HepG2 (cell line): ENCODE measurements at regions not wholly inside any gene's neighbourhood (a gene's known extent, or its start where the extent isn't known, plus 50 kb on each side); places are given as distances from the start of the nearest gene placed in this dataset.
A peak's percentile ranks its signal among the peaks of the same experiment; 100 is the strongest.
"Not testable (repeated sequence)": the region's sequence is repeated elsewhere in the genome, so short reads cannot be mapped to it uniquely, and the experiment has no call there.

ENCODE experiments used
- CBFB ChIP-seq: sonication (generic); formaldehyde crosslinking; IDR thresholded peaks from 2 replicates; pipeline ENCODE4 v1.4.0; 2020; ENCODE audit warnings: missing genetic modification reagents
- FIP1L1 ChIP-seq: fragments of 200-400 bp; formaldehyde crosslinking; IDR thresholded peaks from 2 replicates; pipeline ENCODE4 v1.6.1; 2018; ENCODE audit warnings: low read depth, mild to moderate bottlenecking, low read length, moderate library complexity, borderline replicate concordance; ENCODE audit not compliant: insufficient read depth
- KAT7 ChIP-seq: IDR thresholded peaks from 2 replicates; pipeline ENCODE4 v1.6.1; 2018; ENCODE audit warnings: borderline replicate concordance, missing compliant biosample characterization
- KDM2A ChIP-seq: sonication (generic); formaldehyde crosslinking; IDR thresholded peaks from 2 replicates; pipeline ENCODE4 v1.4.0; 2020; ENCODE audit warnings: low read depth, missing genetic modification reagents, borderline replicate concordance
- MEF2D ChIP-seq: sonication (generic); formaldehyde crosslinking; IDR thresholded peaks from 2 replicates; pipeline ENCODE4 v1.5.1; 2020; ENCODE audit warnings: mild to moderate bottlenecking, missing genetic modification reagents
- NRL ChIP-seq: sonication (generic); formaldehyde crosslinking; IDR thresholded peaks from 2 replicates; pipeline ENCODE4 v1.5.0; 2020; ENCODE audit warnings: missing genetic modification reagents, mild to moderate bottlenecking, moderate library complexity, borderline replicate concordance
- SP5 ChIP-seq: IDR thresholded peaks from 2 replicates; pipeline ENCODE4 v1.6.1; 2016; ENCODE audit warnings: low read depth, borderline replicate concordance
- TBP ChIP-seq: sonication (generic); formaldehyde crosslinking; IDR thresholded peaks from 2 replicates; pipeline ENCODE4 v1.5.0; 2020; ENCODE audit warnings: missing genetic modification reagents
- TCF12 ChIP-seq, 2 experiments: fragments of 450-650 bp in 1 of 2; sonication (generic) in 1 of 2; formaldehyde crosslinking in 1 of 2; IDR thresholded peaks; 2 replicates each; pipeline versions ENCODE4 v1.6.1 to v1.8.0; 2017 to 2022; ENCODE audit warnings: antibody characterized with exemption in 1 of 2, mild to moderate bottlenecking in 1 of 2, missing genetic modification reagents in 1 of 2, moderate library complexity in 1 of 2
- TEF ChIP-seq: sonication (generic); formaldehyde crosslinking; IDR thresholded peaks from 2 replicates; pipeline ENCODE4 v1.5.0; 2020; ENCODE audit warnings: missing genetic modification reagents
- ZBTB44 ChIP-seq: sonication (generic); formaldehyde crosslinking; IDR thresholded peaks from 2 replicates; pipeline ENCODE4 v1.4.0; 2020; ENCODE audit warnings: missing genetic modification reagents
- ZC3H13 ChIP-seq: sonication (generic); formaldehyde crosslinking; IDR thresholded peaks from 2 replicates; pipeline ENCODE4 v1.8.1; 2023; ENCODE audit warnings: mild to moderate bottlenecking, missing genetic modification reagents, moderate library complexity
- ZIK1 ChIP-seq: sonication (generic); formaldehyde crosslinking; IDR thresholded peaks from 2 replicates; pipeline ENCODE4 v1.5.0; 2020; ENCODE audit warnings: mild to moderate bottlenecking, low read depth, missing genetic modification reagents, borderline replicate concordance
- ZKSCAN5 ChIP-seq: sonication (generic); formaldehyde crosslinking; IDR thresholded peaks from 2 replicates; pipeline ENCODE4 v1.5.1; 2020; ENCODE audit warnings: mild to moderate bottlenecking, missing genetic modification reagents
- ZNF143 ChIP-seq: sonication (generic); formaldehyde crosslinking; IDR thresholded peaks from 2 replicates; pipeline ENCODE4 v1.4.0; 2020; ENCODE audit warnings: missing genetic modification reagents
- ZNF333 ChIP-seq: sonication (generic); formaldehyde crosslinking; IDR thresholded peaks from 2 replicates; pipeline ENCODE4 v1.4.0; 2020; ENCODE audit warnings: mild to moderate bottlenecking, missing genetic modification reagents, borderline replicate concordance
- ZNF816 ChIP-seq: sonication (generic); formaldehyde crosslinking; IDR thresholded peaks from 2 replicates; pipeline ENCODE4 v1.8.0; 2022; ENCODE audit warnings: missing genetic modification reagents, mild to moderate bottlenecking, borderline replicate concordance
- TF ChIP-seq, protein P1 (sequence below): IDR thresholded peaks from 2 replicates; pipeline ENCODE4 v1.6.1; 2016; ENCODE audit warnings: low read depth, control low read depth
- TF ChIP-seq, protein P2 (sequence below): sonication (generic); formaldehyde crosslinking; IDR thresholded peaks from 2 replicates; pipeline ENCODE4 v1.4.0; 2020; ENCODE audit warnings: mild to moderate bottlenecking, missing genetic modification reagents, borderline replicate concordance
- TF ChIP-seq, protein P3 (sequence below): sonication (generic); formaldehyde crosslinking; IDR thresholded peaks from 2 replicates; pipeline ENCODE4 v1.5.0; 2020; ENCODE audit warnings: missing genetic modification reagents

DNA sequence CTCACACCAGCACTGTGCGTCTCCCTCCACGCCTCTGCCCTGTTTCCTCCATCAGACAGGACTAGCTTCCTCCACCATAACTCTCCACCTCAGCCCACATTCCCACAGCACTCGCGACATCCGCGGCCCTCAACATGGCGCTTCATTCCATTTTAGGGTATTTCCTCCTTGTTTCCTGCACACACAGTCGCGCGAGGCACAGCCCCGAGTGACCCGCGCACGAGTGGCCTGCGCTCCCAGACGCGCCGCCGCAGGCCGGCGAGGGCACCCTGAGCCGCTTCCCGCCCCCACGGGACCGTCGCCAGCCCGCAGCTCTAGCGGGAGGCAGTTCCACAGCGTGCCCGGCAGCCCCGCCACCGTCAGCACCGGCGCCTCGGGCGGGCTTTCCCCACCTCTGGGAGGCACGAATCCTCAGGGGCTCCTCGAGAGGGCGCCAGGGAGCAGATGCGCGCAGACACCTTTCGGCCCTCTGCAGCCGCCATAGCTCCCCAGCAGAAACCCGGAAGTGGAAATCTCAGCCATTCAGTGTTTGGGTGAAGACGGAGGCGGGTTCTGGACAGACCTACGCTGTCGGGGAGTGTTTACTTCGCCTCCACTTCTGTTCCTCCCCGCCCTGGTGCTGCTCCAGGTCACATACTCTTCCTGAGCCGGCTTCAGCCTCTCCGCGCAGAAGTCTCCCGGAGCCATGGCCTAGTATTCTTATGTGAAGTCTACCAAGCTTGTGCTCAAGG lies 136.6 kb downstream of the FOXD4L6 start (continued):
- TF ChIP-seq, protein P1, sequence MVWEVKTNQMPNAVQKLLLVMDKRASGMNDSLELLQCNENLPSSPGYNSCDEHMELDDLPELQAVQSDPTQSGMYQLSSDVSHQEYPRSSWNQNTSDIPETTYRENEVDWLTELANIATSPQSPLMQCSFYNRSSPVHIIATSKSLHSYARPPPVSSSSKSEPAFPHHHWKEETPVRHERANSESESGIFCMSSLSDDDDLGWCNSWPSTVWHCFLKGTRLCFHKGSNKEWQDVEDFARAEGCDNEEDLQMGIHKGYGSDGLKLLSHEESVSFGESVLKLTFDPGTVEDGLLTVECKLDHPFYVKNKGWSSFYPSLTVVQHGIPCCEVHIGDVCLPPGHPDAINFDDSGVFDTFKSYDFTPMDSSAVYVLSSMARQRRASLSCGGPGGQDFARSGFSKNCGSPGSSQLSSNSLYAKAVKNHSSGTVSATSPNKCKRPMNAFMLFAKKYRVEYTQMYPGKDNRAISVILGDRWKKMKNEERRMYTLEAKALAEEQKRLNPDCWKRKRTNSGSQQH (CRISPR knock-in tag): peak; percentile 50; the same call in 1 of the 2 replicates
- not testable (repeated sequence) for TF ChIP-seq TCF12 (IDR thresholded peaks at IDR 0.05)
- TF ChIP-seq TCF12 (CRISPR knock-in tag; IDR thresholded peaks at IDR 0.05) (peak; percentile 90), ZC3H13 (CRISPR knock-in tag) (peak; percentile 71), MEF2D (CRISPR knock-in tag) (peak; percentile 44; the same call in 1 of the 2 replicates), TBP (CRISPR knock-in tag) (0 out of 2 replicates have a peak, but pooled peaks have one; percentile 51), ZIK1 (CRISPR knock-in tag) (peak; percentile 80; the same call in 1 of the 2 replicates), SP5 (CRISPR knock-in tag) (peak; percentile 21; the same call in 1 of the 2 replicates), KDM2A (CRISPR knock-in tag) (peak; percentile 90), NRL (CRISPR knock-in tag) (peak; percentile 96), ZBTB44 (peak; percentile 89; the same call in 1 of the 2 replicates), ZNF333 (CRISPR knock-in tag) (peak; percentile 94; the same call in 1 of the 2 replicates), ZNF816 (CRISPR knock-in tag) (peak; percentile 89), TEF (CRISPR knock-in tag) (peak; percentile 70; the same call in 1 of the 2 replicates), ZNF143 (CRISPR knock-in tag) (peak; percentile 63), FIP1L1 (peak; percentile 78; the same call in 1 of the 2 replicates), CBFB (CRISPR knock-in tag) (peak; percentile 81; the same call in 1 of the 2 replicates), KAT7 (CRISPR knock-in tag) (peak; percentile 98), ZKSCAN5 (CRISPR knock-in tag) (0 out of 2 replicates have a peak, but pooled peaks have one; percentile 49)
- TF ChIP-seq, protein P2, sequence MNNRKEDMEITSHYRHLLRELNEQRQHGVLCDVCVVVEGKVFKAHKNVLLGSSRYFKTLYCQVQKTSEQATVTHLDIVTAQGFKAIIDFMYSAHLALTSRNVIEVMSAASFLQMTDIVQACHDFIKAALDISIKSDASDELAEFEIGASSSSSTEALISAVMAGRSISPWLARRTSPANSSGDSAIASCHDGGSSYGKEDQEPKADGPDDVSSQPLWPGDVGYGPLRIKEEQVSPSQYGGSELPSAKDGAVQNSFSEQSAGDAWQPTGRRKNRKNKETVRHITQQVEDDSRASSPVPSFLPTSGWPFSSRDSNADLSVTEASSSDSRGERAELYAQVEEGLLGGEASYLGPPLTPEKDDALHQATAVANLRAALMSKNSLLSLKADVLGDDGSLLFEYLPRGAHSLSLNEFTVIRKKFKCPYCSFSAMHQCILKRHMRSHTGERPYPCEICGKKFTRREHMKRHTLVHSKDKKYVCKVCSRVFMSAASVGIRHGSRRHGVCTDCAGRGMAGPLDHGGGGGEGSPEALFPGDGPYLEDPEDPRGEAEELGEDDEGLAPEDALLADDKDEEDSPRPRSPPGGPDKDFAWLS (CRISPR knock-in tag): peak; percentile 74; the same call in 1 of the 2 replicates
- TF ChIP-seq, protein P3, sequence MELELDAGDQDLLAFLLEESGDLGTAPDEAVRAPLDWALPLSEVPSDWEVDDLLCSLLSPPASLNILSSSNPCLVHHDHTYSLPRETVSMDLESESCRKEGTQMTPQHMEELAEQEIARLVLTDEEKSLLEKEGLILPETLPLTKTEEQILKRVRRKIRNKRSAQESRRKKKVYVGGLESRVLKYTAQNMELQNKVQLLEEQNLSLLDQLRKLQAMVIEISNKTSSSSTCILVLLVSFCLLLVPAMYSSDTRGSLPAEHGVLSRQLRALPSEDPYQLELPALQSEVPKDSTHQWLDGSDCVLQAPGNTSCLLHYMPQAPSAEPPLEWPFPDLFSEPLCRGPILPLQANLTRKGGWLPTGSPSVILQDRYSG (CRISPR knock-in tag): 0 out of 2 replicates have a peak, but pooled peaks have one; percentile 74
